ENCODE measurements at regions not wholly inside any gene's neighbourhood (a gene's known extent, or its start where the extent isn't known, plus 50 kb on each side); places are given as distances from the start of the nearest gene placed in this dataset.
"Not testable (repeated sequence)": the region's sequence is repeated elsewhere in the genome, so short reads cannot be mapped to it uniquely, and the experiment has no call there.

DNA sequence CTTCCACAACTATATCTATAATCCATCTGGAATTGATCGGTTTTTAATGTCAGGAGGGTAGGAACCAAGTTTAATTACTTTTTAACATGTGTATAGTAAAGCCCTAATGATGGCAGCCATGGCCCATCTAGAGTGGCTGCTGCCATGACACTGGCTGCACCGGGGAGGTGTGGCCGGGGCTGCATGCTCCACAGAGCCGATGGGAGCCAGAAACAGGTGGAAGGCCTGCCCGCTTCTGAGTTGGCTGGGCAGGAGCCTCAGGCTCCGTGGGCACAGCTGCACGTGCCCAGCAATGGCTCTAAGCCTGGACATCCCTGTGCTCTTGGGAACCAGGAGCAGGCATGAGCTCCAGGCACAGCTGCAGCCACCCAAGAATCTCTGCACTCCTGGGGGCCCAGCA is 73.0 kb downstream of the GBP6 start:
- DNase-seq (ENCODE audit: low spot score), result no peak

DNA sequence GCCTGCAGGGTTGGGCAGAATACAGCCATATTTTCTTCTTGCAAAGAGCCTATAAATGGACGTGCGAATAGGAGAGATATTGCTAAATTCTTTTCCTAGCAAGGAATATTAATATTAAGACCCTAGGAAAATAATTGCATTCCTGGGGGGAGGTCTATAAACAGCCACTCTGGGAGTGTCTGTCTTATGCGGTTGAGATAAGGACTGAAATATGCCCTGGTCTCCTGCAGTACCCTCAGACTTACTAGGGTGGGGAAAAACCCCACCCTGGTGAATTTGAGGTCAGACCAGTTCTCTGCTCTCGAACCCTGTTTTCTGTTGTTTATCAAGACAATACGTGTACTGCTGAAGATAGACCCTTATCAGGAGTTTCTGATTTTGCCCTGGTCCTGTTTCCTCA is 74.4 kb downstream of the GBP6 start:
- not testable (repeated sequence) for DNase-seq (ENCODE audit: low spot score)

DNA sequence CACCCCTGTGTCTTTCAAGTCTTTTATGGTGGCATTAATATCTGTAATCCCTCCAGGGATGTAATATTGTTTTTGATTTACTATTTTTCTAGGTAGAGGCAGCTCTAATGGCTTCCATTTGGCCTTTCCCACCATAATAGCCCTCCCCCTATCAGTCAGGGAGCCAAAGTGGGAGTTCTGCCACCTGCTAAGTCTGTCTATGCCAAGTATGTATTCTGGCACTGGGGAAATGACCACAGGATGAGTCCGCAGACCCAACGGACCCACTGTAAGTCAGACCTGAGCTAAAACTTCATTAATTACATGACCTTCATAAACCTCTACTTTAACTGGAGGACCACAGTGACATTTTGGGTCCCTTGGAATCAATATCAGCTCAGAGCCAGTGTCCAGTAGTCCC is 77.1 kb downstream of the GBP6 start:
- DNase-seq (ENCODE audit: low spot score), result no peak

DNA sequence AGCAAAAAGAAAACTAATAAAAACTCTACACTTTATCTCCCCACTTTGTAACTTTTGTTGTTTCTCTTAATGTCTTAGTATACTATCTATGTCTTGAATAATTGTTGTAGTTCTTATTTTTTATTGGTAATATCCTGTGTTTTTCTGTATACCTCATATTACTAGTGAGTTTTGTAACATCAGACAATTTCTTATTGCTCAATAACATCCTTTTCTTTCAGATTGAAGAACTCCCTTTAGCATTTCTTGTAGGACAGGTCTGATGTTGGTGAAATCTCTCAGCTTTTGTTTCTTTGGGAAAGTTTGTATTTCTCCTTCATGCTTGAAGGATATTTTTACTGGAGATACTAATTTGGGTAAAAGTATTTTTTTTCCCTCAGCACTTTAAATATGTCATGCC is 79.8 kb upstream of the LRRC8B start:
- DNase-seq (ENCODE audit: low spot score), result no peak

DNA sequence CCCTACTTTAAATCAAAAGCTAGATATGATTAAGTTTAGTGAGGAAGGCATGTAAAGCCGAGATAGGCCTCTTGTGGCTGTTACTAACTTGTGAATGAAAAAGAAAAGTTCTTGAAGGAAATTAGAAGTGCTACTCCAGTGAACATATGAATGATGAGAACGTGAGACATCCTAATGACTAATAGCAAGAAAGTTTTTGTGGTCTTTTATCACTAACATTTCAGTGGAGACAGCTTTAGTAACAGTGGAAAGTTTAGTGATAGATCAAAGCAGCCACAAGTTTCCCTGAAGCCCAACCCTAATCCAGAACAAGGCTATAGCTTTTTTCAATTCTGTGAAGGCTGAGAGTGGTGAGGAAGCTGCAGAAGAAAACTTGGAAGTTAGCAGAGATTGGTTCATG is 73.6 kb upstream of the LRRC8B start:
- no peak for DNase-seq (ENCODE audit: low spot score)

DNA sequence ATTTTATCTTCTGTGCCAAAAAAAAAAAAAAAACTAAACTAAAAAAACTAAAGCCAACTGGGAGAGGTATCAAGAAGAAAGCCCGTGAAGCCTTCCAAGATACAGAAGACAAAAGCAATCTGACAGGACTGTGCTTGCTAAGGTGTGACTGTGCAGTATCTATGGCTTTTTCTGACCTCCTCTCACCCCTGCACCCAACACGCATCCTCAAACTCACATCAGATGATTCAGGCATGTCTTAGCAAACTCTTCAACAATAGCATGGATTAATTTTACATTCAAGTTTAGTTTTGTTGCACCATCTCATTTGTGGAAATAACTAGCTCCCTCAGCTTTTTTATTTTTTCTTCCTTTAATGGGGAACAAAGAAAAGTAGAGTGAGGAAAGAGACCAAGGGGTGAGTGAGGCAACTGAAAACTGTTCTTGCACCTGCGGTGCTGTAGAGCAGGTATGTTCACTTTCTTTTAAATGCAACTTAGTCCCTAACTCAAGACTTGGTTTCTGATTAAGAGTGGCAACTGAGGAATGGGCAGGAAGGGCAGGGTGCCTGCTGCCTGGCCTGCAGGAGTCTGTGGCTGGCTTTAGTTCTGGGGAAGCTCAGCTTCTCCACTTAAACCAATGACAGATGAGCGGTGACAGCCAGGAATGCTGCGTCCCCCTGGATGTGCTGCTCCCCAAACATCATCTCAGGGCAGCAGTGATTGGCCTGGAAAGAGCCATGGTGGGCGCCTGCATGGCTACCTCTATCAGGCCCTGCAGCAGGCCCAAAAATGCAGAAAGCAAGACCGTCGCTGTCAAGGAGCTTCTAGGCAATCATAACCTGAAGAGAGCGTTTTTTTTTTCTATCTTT is 71.3 kb upstream of the LRRC8B start:
- no peak for DNase-seq (ENCODE audit: low spot score)

DNA sequence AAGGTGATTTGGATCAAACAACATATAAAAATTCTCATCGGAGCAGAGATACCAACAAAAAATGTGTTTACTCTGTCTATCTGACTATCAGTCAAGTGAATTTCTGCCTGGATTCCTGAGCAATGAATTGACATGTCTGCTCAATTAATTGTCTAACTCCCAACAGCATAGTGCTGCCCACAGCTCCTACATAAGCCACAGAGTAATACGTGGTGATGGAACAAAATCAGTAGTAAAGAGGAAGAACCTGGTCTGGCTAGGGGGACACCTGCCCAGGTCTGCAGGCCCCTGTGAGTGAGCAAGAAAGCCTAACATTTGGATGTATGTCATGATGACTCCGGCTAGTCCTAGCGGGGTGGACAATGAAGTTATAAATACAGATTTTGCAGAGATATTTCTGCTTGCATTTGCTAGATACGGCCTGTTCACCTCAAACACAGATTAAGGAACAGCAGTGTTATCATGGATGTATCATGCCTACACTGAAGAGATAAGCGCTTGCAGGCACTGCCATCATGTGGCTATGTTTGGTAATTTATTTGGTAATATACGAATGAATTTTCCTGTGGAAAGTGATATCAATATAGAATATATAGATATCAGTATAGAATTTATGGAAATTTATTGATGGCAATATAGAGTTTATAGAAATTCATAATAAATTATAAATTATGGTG is 69.6 kb upstream of the LRRC8B start:
- DNase-seq (ENCODE audit: low spot score), result peak; percentile 39

DNA sequence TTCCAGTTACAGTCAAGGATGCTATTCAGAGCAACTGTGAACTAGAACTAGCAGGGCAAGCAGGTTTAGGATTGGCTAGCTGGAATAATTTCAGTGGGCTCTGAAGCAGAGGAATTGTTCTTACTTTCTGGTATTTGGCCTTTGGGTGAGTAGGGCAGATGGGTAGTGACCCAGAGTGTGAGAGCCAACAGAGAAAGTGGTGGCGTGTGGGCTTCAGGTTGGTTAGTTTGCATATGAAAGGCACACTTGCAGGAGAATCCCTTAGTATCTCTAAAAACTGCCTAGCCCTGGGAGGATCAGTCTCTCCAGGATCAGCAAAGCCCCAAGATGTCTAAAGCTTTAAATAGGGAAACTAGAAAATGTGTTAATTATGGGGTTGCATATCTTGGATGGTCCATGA is 67.6 kb upstream of the LRRC8B start:
- DNase-seq (ENCODE audit: low spot score), result no peak

DNA sequence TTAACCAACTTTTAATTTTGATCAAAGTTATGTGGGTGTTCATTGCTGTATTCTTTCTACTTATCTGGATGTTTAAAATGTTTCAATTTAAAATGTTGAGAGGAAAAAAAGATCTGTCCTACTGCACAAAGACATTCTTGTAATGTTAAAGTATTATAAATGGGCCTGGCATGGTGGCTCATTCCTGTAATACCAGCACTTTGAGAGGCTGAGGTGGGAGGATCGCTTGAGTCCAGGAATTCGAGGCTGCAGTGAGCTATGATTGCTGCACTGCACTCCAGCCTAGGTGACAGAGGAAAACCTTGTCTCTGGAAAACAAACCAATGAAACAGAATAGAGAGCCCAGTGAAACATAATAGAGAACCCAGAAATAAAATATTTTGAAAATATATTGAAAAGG is 65.5 kb upstream of the LRRC8B start:
- no peak for DNase-seq (ENCODE audit: low spot score)

DNA sequence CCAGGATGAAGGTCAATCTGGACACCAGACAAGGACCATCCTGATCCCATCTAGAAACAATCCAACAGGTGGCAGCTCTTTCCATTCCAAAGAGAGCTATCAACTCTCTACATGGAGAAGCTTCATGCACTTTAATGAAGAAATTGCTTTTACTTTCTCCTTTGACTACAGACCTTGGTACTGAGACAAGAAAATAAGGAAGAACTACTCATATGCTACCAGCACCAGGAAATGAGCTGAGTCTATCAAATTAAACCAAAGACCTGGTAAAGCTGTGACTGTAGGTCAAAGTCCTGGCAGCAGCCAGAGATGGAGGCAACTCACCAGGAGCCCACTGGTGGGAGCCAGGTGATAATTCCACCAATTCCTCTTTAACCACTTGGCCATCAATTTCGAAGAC is 64.3 kb upstream of the LRRC8B start:
- no peak for DNase-seq (ENCODE audit: low spot score)

DNA sequence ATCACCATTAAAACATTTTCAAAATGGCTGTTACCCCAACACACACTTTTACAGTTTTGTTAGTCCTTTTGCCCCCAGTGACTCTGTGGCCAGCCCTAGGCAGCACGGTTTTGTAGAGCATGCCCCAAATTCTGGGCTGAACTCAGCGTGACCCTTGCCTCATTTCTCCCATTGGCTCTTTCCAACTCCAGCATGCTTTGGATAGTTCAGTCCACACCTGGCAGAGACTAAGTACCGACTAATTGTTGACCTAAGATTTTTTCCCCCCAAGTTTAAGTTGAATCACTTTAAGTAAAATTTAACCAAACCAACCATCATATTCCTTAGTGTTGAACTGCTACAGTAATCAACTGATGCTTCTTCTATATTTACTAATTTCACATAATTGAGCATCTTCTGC is 62.4 kb upstream of the LRRC8B start:
- no peak for DNase-seq (ENCODE audit: low spot score)

DNA sequence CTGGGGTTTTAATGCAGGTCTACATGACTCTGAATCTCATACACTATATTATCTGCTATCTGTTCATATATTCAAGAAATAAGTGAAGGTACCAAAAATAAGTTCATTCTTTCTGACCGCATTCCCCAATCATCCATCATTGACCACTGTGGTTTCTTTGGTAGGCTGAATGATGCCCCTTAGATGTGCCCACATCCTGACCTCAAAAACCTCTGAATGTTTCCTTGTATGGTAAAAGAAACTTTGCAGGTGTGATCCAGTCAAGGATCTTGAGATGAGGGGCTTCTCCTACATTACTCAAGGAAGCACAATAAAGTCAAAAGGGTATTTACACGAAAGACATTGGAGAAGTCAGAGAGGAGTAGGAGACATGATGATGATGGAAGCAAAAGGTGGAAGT is 60.6 kb upstream of the LRRC8B start:
- DNase-seq (ENCODE audit: low spot score), result no peak

DNA sequence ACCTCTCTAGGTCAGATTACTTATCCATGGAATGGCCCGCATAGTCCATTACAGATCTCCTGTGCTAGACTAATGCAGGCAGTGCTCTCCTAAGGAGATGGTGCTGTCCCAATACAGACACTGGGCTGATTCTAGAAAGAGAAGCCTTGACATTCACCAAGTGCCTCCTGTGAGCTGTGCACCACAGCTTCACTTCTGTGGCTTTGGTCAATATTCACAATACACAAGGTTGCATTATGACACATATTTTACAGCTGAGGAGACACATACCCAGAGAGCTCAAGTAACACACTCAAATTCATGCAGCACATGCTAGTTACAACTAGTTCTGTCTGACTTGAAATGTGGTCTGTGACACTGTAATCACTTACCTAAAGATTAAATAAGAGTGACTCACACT is 59.4 kb upstream of the LRRC8B start:
- DNase-seq (ENCODE audit: low spot score), result no peak

DNA sequence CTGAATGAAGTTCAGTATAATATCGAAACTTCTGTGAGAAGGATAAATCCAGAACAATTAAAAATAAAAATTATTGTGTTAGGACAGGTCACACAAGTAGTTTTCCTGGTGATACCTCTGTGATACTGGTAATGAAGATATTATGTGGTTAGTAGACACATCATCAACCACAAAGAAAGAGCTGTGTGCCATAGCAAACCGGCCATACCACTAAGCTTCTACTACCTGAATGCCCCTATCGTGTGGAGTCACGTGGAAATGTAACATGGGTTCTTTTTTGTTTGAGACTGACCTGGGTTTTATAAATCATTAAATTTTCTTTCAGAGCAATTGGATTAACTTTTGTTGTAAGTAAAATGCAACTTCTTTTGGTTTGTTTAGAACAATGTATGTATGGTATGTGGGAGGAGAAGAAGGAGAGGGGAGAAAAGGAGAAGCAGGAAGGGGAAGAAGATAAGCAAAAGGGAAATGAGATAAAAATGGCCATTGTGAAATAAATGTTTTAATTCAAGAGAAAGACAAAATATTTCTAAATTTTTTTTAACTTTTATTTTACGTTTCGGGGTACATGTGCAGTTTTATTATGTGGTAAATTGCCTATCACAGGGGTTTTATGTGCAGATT is 58.2 kb upstream of the LRRC8B start:
- DNase-seq (ENCODE audit: low spot score), result no peak

DNA sequence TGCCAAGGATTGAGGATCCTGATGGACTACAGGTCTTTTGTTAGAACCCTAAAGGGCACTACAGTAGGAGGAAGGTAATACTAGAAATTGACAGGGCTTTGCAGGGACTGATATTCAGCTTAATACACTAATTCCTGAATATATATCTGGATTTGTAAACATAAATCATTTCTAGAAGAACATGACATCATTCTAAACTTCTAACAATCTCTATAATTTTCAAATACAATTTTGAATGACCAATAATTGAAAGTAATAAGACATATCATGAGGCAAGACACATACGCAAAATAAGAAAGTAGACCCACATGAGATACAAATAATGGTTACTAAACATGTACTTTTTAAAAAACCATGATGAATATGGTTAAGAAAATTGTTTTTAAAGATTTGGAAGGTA is 52.4 kb upstream of the LRRC8B start:
- no peak for DNase-seq (ENCODE audit: low spot score)

DNA sequence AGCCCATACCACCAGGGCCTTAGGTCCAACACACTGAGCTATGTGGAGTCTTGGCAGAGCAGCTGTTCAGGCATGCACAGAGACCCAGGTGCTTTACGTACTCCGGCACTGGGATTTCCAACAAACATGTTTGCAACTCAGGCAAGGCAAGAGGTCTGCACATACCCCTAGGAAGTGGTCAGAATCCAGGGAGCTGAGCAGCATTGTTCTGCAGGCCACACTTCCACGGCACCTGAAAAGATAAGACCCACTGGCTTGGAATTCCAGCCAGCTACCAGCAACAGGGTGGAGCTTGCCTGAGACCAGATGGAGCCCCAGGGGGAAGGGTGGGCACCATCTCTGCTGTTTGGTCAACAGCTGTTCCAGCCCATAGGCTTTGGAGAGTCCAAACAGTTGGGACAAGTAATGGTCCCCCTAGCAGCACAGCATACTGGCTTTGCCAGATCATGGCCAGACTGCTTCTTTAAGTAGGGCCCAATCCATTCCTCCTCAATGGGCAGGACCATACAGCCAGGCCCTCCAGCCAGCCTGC is 51.7 kb upstream of the LRRC8B start:
- no peak for DNase-seq (ENCODE audit: low spot score)
